Esophagus squamous epithelium (tissue), 5 donors: ENCODE measurements at regions not wholly inside any gene's neighbourhood (a gene's known extent, or its start where the extent isn't known, plus 50 kb on each side); places are given as distances from the start of the nearest gene placed in this dataset.

ENCODE experiments used
- DNase-seq: peaks from one replicate; lab custom pipeline; 2025; lab: John Stamatoyannopoulos, UW
- H3K27ac ChIP-seq, 4 donors: fragments of 200-600 bp; sonication (generic); one replicate each; pipeline ENCODE4 v1.5.1; 2016 to 2019; ENCODE audit warnings: mild to moderate bottlenecking in 1 of 4
- H3K27me3 ChIP-seq, 4 donors: fragments of 200-600 bp; sonication (generic); 1 replicate in 3 of 4; 2 replicates in 1 of 4; pipeline versions ENCODE4 v1.5.1 to v1.6.0; 2017 to 2021; ENCODE audit warnings: antibody characterized with exemption in 1 of 4
- H3K36me3 ChIP-seq, 3 donors: fragments of 200-600 bp; sonication (generic); one replicate each; pipeline ENCODE4 v1.5.1; 2016 to 2019
- H3K4me1 ChIP-seq, 3 donors: fragments of 200-600 bp; sonication (generic); one replicate each; pipeline ENCODE4 v1.5.1; 2017 to 2019
- H3K4me3 ChIP-seq, 4 donors: fragments of 200-600 bp; sonication (generic); 1 replicate in 3 of 4; 2 replicates in 1 of 4; pipeline ENCODE4 v1.5.1; 2016 to 2019; ENCODE audit warnings: mild to moderate bottlenecking in 2 of 4, moderate library complexity in 1 of 4
- H3K9me3 ChIP-seq, 3 donors: fragments of 200-600 bp; sonication (generic); one replicate each; pipeline ENCODE4 v1.5.1; 2016 to 2019
- POLR2A ChIP-seq, 4 donors: fragments of 450-650 bp; IDR thresholded peaks; one replicate each; pipeline ENCODE4 v1.6.1; 2017; ENCODE audit warnings: antibody characterized with exemption in 4 of 4, mild to moderate bottlenecking in 4 of 4, moderate library complexity in 3 of 4
- WGBS, 2 donors: methylation state at CpG; one replicate each; pipeline ENCODE4 v1.1.5; 2018; 5-methylcytosine and 5-hydroxymethylcytosine counted together
- intact Hi-C: fragments of 100-400 bp; cut with DNase I; formaldehyde crosslinking; loops from one replicate; pipeline ENCODE4 v1.15.0; 2022
- TF ChIP-seq, protein P1 (sequence below), 6 experiments: fragments of 450-650 bp in 4 of 6; fragments of 200-600 bp in 2 of 6; sonication (generic) in 2 of 6; IDR thresholded peaks; one replicate each; pipeline ENCODE4 v1.5.1; 2016 to 2019; ENCODE audit warnings: antibody characterized with exemption in 6 of 6, mild to moderate bottlenecking in 4 of 6, moderate library complexity in 4 of 6
- donor health status: DM: yes; HTN: yes; CAD: no.

DNA sequence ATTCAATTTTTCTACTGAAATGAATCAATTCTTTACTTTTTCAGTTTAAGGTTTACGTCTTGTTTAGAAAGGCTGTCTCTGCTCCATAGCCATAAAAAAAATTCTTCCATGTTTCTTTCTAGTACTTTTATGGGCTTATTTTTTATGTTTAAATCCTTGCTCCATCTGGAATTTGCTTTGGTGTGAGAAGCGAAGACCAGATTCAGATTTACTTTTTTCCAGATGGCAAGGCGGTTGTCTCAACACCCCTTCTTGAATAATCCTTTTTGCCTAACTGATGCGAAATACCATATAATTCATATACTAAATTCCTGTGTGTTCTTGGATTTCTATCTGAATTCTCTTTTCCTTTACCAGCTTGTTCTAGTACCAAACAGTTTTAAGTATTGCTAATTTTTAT, 101.5 kb downstream of the C1orf94 start:
- Histone ChIP-seq H3K27me3 (peaks cover 0 to 20% (median 0%) of the 10 kb centered on the region in 4 donors), H3K36me3 (no peaks in the 10 kb centered on the region), H3K27ac (no peak overlapping the region), H3K9me3 (no peaks in the 10 kb centered on the region), H3K4me3 (no peak overlapping the region), H3K4me1 (no peaks in the 10 kb centered on the region)
- intact Hi-C loops = no loop called here
- no peak for DNase-seq
- WGBS, 2 donors = 89 to 92% methylated on average over 4 of the region's 4 CpGs
- TF ChIP-seq, protein P1, sequence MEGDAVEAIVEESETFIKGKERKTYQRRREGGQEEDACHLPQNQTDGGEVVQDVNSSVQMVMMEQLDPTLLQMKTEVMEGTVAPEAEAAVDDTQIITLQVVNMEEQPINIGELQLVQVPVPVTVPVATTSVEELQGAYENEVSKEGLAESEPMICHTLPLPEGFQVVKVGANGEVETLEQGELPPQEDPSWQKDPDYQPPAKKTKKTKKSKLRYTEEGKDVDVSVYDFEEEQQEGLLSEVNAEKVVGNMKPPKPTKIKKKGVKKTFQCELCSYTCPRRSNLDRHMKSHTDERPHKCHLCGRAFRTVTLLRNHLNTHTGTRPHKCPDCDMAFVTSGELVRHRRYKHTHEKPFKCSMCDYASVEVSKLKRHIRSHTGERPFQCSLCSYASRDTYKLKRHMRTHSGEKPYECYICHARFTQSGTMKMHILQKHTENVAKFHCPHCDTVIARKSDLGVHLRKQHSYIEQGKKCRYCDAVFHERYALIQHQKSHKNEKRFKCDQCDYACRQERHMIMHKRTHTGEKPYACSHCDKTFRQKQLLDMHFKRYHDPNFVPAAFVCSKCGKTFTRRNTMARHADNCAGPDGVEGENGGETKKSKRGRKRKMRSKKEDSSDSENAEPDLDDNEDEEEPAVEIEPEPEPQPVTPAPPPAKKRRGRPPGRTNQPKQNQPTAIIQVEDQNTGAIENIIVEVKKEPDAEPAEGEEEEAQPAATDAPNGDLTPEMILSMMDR (IDR thresholded peaks at IDR 0.05) = no peak
- TF ChIP-seq POLR2A (IDR thresholded peaks at IDR 0.05) = no peak

DNA sequence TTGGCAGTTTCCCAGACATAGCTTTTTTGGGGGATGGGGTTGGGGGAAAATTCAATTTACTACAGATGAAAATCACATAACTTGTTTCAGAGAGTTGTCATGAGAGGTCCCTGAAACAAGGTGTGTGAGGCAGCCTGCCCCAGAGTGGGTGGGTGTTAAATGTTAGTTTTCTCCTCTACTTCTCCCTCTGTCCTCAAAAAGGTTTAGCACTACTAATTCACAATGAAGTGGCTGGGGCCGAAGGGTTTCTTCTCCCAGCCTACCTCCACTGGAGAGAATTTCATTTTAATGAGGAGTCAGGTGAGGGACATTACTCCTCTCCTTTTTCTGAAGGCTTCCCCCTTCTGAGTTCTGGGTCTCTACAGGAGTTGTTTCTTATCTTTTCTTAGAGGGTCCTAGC, 103.3 kb downstream of the C1orf94 start:
- Histone ChIP-seq H3K9me3 (no peaks in the 10 kb centered on the region), H3K36me3 (no peaks in the 10 kb centered on the region), H3K27ac (no peak overlapping the region), H3K4me3 (no peak overlapping the region), H3K4me1 (no peaks in the 10 kb centered on the region), H3K27me3 (peaks cover 0 to 24% (median 0%) of the 10 kb centered on the region in 4 donors)
- TF ChIP-seq, protein P1 (IDR thresholded peaks at IDR 0.05) = no peak
- no peak for TF ChIP-seq POLR2A (IDR thresholded peaks at IDR 0.05)
- no peak for DNase-seq
- intact Hi-C loops = no loop called here
- 64 to 87% methylated on average over 1 of the region's 1 CpG for WGBS, 2 donors

DNA sequence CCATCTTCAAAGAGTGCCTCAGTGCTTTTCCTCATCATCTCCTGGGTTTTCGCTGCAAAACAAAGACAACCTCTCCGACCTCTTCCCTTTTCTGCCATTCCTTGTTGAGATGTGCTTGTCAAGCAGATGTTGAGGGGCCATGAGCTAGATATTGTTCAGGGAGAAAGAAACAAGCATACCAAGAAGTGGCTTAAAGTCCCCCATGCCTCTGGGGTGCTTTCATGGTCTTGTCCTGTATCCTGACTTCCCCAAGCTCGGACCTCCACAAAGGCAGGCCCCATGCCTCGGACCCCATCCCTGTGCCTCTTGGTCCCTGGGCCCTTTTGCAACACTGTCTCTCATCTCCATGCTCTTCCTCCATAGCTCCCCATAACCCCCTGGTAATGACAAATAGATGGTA, 103.8 kb downstream of the C1orf94 start:
- H3K9me3 ChIP-seq = no peaks in the 10 kb centered on the region
- 69 to 77% methylated on average over 3 to 4 of the region's 4 CpGs for WGBS, 2 donors
- no peaks in the 10 kb centered on the region for H3K36me3 ChIP-seq
- H3K4me3 ChIP-seq = no peak overlapping the region
- peaks cover 0 to 28% (median 0%) of the 10 kb centered on the region in 4 donors for H3K27me3 ChIP-seq
- DNase-seq = no peak
- H3K27ac ChIP-seq = no peak overlapping the region
- TF ChIP-seq, protein P1 (IDR thresholded peaks at IDR 0.05) = no peak
- TF ChIP-seq POLR2A (IDR thresholded peaks at IDR 0.05) = no peak
- no peaks in the 10 kb centered on the region for H3K4me1 ChIP-seq
- intact Hi-C loops = no loop called here

DNA sequence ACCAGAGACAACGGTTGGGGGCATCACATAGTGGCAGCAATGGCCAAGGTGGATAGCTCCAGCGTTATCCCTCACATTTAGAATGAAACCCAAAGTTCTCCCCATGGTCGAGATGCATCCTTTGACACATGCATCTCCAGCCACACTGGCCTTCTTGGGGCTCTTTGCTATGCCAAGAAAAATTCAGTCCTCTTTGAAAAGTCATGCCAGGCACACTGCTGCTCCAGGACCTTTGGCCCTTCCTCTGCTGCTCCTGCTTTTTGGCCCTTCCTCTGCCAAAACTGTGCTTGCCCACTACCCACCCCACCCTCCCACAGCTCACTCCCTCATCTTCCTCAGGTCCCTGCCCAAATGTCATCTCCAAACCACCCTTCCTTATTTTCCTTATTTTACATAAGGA, 106.4 kb downstream of the C1orf94 start:
- no peaks in the 10 kb centered on the region for H3K4me1 ChIP-seq
- H3K9me3 ChIP-seq = no peaks in the 10 kb centered on the region
- 13 to 30% methylated on average over 3 of the region's 3 CpGs for WGBS, 2 donors
- no peak overlapping the region for H3K27ac ChIP-seq
- no peak overlapping the region for H3K4me3 ChIP-seq
- intact Hi-C loops = no loop called here
- H3K36me3 ChIP-seq = no peaks in the 10 kb centered on the region
- no peak for TF ChIP-seq POLR2A (IDR thresholded peaks at IDR 0.05)
- TF ChIP-seq, protein P1 (IDR thresholded peaks at IDR 0.05) = no peak
- DNase-seq = no peak
- peaks cover 0 to 40% (median 0%) of the 10 kb centered on the region in 4 donors for H3K27me3 ChIP-seq

DNA sequence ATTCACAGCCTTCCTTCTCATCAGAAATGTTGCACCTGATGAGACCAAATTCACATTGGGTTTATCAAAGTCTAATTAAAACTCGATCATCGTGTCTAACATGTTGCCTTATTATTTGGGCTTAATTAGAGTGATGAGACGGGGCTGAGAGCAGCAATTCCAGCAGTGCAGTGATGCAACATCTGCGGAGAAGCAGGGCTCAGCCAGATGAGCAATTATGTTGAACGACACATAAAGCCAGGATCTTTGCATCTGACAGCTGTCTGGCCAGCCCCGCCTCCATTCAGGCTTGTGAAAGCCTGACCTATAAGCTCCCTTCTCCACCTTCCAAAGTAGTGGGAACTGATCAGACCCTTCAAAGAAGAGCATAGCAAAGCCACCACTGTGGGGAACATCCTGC, 109.8 kb downstream of the C1orf94 start:
- no peaks in the 10 kb centered on the region for H3K4me1 ChIP-seq
- 68 to 71% methylated on average over 5 to 6 of the region's 6 CpGs for WGBS, 2 donors
- DNase-seq = no peak

More for the DNA sequence above, 109.8 kb downstream of the C1orf94 start:
- intact Hi-C loops = no loop called here
- H3K27me3 ChIP-seq = peaks cover 0 to 48% (median 0%) of the 10 kb centered on the region in 4 donors
- no peak overlapping the region for H3K27ac ChIP-seq
- H3K9me3 ChIP-seq = no peaks in the 10 kb centered on the region
- TF ChIP-seq POLR2A (IDR thresholded peaks at IDR 0.05) = no peak
- TF ChIP-seq, protein P1 (IDR thresholded peaks at IDR 0.05) = no peak
- H3K36me3 ChIP-seq = no peaks in the 10 kb centered on the region
- H3K4me3 ChIP-seq = no peak overlapping the region
